Spleen (tissue), 7 donors: ENCODE measurements at regions not wholly inside any gene's neighbourhood (a gene's known extent, or its start where the extent isn't known, plus 50 kb on each side); places are given as distances from the start of the nearest gene placed in this dataset.

Experiments
- CTCF ChIP-seq, 11 experiments: fragments of 200-600 bp in 7 of 11; fragments of 450-650 bp in 4 of 11; sonication (generic) in 4 of 11; IDR thresholded peaks in 8 of 11; conservative IDR thresholded peaks in 3 of 11; 1 replicate in 7 of 11; 2 replicates in 4 of 11; pipeline versions ENCODE4 v1.4.0 to v1.8.0; 2016 to 2021; ENCODE audit warnings: antibody characterized with exemption in 11 of 11, inconsistent platforms in 4 of 11, mild to moderate bottlenecking in 1 of 11
- POLR2A ChIP-seq, 3 donors: fragments of 450-650 bp; IDR thresholded peaks; one replicate each; pipeline ENCODE4 v1.5.1; 2017; ENCODE audit warnings: antibody characterized with exemption in 3 of 3, mild to moderate bottlenecking in 1 of 3
- donor health status: DM: no; HTN: no; CAD: no; lungs with moderate emphysema.
- donor health status: DM: no; HTN: no; CAD: no.
- donor health status: DM: no; HTN: no; CAD: no.

GRCh38 chr5:30831605-30832004 lies 361.9 kb upstream of the CDH6 start:
- TF ChIP-seq CTCF (IDR thresholded peaks at IDR 0.05 in 8 of 11, conservative IDR thresholded peaks at IDR 0.05 in 3 of 11) = no peak
- no peak for TF ChIP-seq POLR2A (IDR thresholded peaks at IDR 0.05)
